CD14-positive monocyte (primary cell): ENCODE measurements at regions not wholly inside any gene's neighbourhood (a gene's known extent, or its start where the extent isn't known, plus 50 kb on each side); places are given as distances from the start of the nearest gene placed in this dataset.

Source experiments
- DNase-seq, 3 donors: peaks; one replicate each; pipeline ENCODE4 v3.0.0-alpha.2; 2011 to 2022
- H2AFZ ChIP-seq: 2 replicates; pipeline ENCODE4 v1.6.0; 2012; ENCODE audit warnings: mild to moderate bottlenecking, low read depth, low read length, inconsistent platforms; ENCODE audit not compliant: insufficient read depth, poor library complexity, severe bottlenecking
- H3K27ac ChIP-seq, 2 donors: 1 replicate in 1 of 2; 2 replicates in 1 of 2; pipeline ENCODE4 v1.5.1; 2012 to 2013; ENCODE audit warnings: low read length in 2 of 2, control low read depth in 1 of 2, inconsistent platforms in 1 of 2, low read depth in 1 of 2, mild to moderate bottlenecking in 1 of 2
- H3K27me3 ChIP-seq, 2 donors: one replicate each; pipeline versions ENCODE4 v1.6.0 to v1.6.1; 2011 to 2013; ENCODE audit warnings: low read length in 2 of 2; ENCODE audit not compliant: control insufficient read depth in 2 of 2, insufficient read depth in 2 of 2
- H3K36me3 ChIP-seq, 2 donors: replicated peaks in 1 of 2; 1 replicate in 1 of 2; 2 replicates in 1 of 2; pipeline versions ENCODE4 v1.5.1 to v1.6.1; 2012 to 2013; ENCODE audit warnings: low read length in 2 of 2, control low read depth in 1 of 2, inconsistent platforms in 1 of 2, mild to moderate bottlenecking in 1 of 2; ENCODE audit not compliant: insufficient read depth in 2 of 2, control insufficient read depth in 1 of 2
- H3K4me1 ChIP-seq, 2 donors: 1 replicate in 1 of 2; 2 replicates in 1 of 2; pipeline versions ENCODE4 v1.5.1 to v1.6.1; 2012 to 2013; ENCODE audit warnings: low read length in 2 of 2, control low read depth in 1 of 2, inconsistent platforms in 1 of 2, mild to moderate bottlenecking in 1 of 2, moderate library complexity in 1 of 2; ENCODE audit not compliant: insufficient read depth in 2 of 2, control insufficient read depth in 1 of 2
- H3K4me2 ChIP-seq: replicated peaks from 2 replicates; pipeline ENCODE3; 2012; ENCODE audit warnings: low read length, moderate library complexity, mild to moderate bottlenecking; ENCODE audit not compliant: poor library complexity, severe bottlenecking; ENCODE audit errors: extremely low read depth
- H3K4me3 ChIP-seq, 3 experiments: fragments of 200-600 bp in 1 of 3; sonication (generic) in 1 of 3; replicated peaks in 1 of 3; 1 replicate in 2 of 3; 2 replicates in 1 of 3; pipeline ENCODE4 v1.5.1; 2011 to 2013; ENCODE audit warnings: low read length in 3 of 3, mild to moderate bottlenecking in 3 of 3, control low read depth in 2 of 3, low read depth in 2 of 3, inconsistent platforms in 1 of 3, moderate library complexity in 1 of 3
- H3K79me2 ChIP-seq: 2 replicates; pipeline ENCODE4 v1.6.0; 2012; ENCODE audit warnings: mild to moderate bottlenecking, control low read depth, inconsistent platforms, low read length, moderate library complexity; ENCODE audit not compliant: insufficient read depth
- H3K9ac ChIP-seq: 2 replicates; pipeline ENCODE4 v1.6.0; 2017; ENCODE audit warnings: low read length, mild to moderate bottlenecking; ENCODE audit not compliant: insufficient read depth, poor library complexity, severe bottlenecking
- H3K9me3 ChIP-seq, 2 donors: replicated peaks in 1 of 2; 1 replicate in 1 of 2; 2 replicates in 1 of 2; pipeline versions ENCODE4 v1.5.1 to v1.6.1; 2012 to 2013; ENCODE audit warnings: low read length in 2 of 2, control low read depth in 1 of 2; ENCODE audit not compliant: control insufficient read depth in 1 of 2, insufficient read depth in 1 of 2
- H4K20me1 ChIP-seq: 2 replicates; pipeline ENCODE4 v1.6.0; 2012; ENCODE audit warnings: mild to moderate bottlenecking, low read length, control low read depth, moderate library complexity; ENCODE audit not compliant: insufficient read depth
- H3K27ac Mint-ChIP-seq, 7 donors: one replicate each; pipeline ENCODE4 v1.8.0; 2020; ENCODE audit warnings: mild to moderate bottlenecking in 7 of 7, mixed read lengths in 7 of 7, moderate library complexity in 6 of 7, inconsistent platforms in 2 of 7
- H3K27me3 Mint-ChIP-seq, 3 donors: one replicate each; pipeline ENCODE4 v1.8.0; 2021 to 2022; ENCODE audit warnings: low read depth in 3 of 3, mild to moderate bottlenecking in 3 of 3, mixed read lengths in 3 of 3, moderate library complexity in 3 of 3, inconsistent platforms in 1 of 3
- H3K36me3 Mint-ChIP-seq, 2 donors: one replicate each; pipeline ENCODE4 v1.8.0; 2020; ENCODE audit warnings: mixed read lengths in 2 of 2, inconsistent platforms in 1 of 2, mild to moderate bottlenecking in 1 of 2
- H3K4me1 Mint-ChIP-seq: one replicate; pipeline ENCODE4 v1.8.0; 2020; ENCODE audit warnings: mild to moderate bottlenecking, mixed read lengths
- H3K4me3 Mint-ChIP-seq, 2 donors: one replicate each; pipeline ENCODE4 v1.8.0; 2020; ENCODE audit warnings: mild to moderate bottlenecking in 2 of 2, mixed read lengths in 2 of 2, moderate library complexity in 1 of 2
- H3K9me3 Mint-ChIP-seq, 7 donors: one replicate each; pipeline ENCODE4 v1.8.0; 2020 to 2022; ENCODE audit warnings: mixed read lengths in 7 of 7, mild to moderate bottlenecking in 6 of 7, moderate library complexity in 6 of 7, inconsistent platforms in 2 of 7
- CTCF ChIP-seq: fragments of 200-600 bp; IDR thresholded peaks from one replicate; pipeline ENCODE4 v1.8.0; 2022; ENCODE audit warnings: antibody characterized with exemption, mild to moderate bottlenecking
- WGBS: methylation state at CpG from one replicate; pipeline ENCODE4 v1.1.5; 2013; ENCODE audit warnings: missing lambda C conversion rate; ENCODE audit not compliant: insufficient coverage; 5-methylcytosine and 5-hydroxymethylcytosine counted together
- intact Hi-C, 2 donors: fragments of 100-400 bp; cut with micrococcal nuclease; formaldehyde crosslinking; loops; one replicate each; pipeline versions ENCODE4 v1.15.0 to v1.15.1; 2023

GRCh38 chr1:147413110-147413605 is 128.1 kb upstream of the BCL9 start:
- WGBS = 100% methylated on average over 1 of the region's 4 CpGs
- Histone ChIP-seq H3K36me3 (no peaks in the 10 kb centered on the region), H3K4me2 (no peak overlapping the region), H2AFZ (no peak overlapping the region), H3K4me3 (no peak overlapping the region), H3K9ac (no peak overlapping the region), H3K27me3 (peaks cover 0 to 2% of the 10 kb centered on the region in 2 donors), H3K9me3 (no peaks in the 10 kb centered on the region), H3K27ac (no peak overlapping the region), H3K79me2 (no peaks in the 10 kb centered on the region), H4K20me1 (no peaks in the 10 kb centered on the region), H3K4me1 (no peaks in the 10 kb centered on the region)
- DNase-seq = no peak
- no peaks in the 10 kb centered on the region for H3K4me1 Mint-ChIP-seq
- TF ChIP-seq CTCF = no peak
- no peaks in the 10 kb centered on the region for H3K36me3 Mint-ChIP-seq
- no peak overlapping the region for H3K4me3 Mint-ChIP-seq
- peaks cover 0 to 10% (median 9%) of the 10 kb centered on the region in 3 donors for H3K27me3 Mint-ChIP-seq
- peaks cover 0 to 14% (median 4%) of the 10 kb centered on the region in 7 donors for H3K9me3 Mint-ChIP-seq
- no peak overlapping the region for H3K27ac Mint-ChIP-seq
- intact Hi-C loops = no loop called here

GRCh38 chr1:147414505-147415163 is 126.7 kb upstream of the BCL9 start:
- H3K27me3 Mint-ChIP-seq = peaks cover 0 to 9% (median 8%) of the 10 kb centered on the region in 3 donors
- no peak for DNase-seq
- Histone ChIP-seq H3K79me2 (no peaks in the 10 kb centered on the region), H2AFZ (no peak overlapping the region), H3K4me1 (no peaks in the 10 kb centered on the region), H3K9me3 (no peaks in the 10 kb centered on the region), H4K20me1 (no peaks in the 10 kb centered on the region), H3K27ac (no peak overlapping the region), H3K9ac (no peak overlapping the region), H3K4me2 (no peak overlapping the region), H3K27me3 (peaks cover 0 to 2% of the 10 kb centered on the region in 2 donors), H3K4me3 (no peak overlapping the region), H3K36me3 (no peaks in the 10 kb centered on the region)
- intact Hi-C loops = no loop called here
- H3K36me3 Mint-ChIP-seq = no peaks in the 10 kb centered on the region
- WGBS = 100% methylated on average over 1 of the region's 3 CpGs
- H3K27ac Mint-ChIP-seq = no peak overlapping the region
- H3K4me1 Mint-ChIP-seq = no peaks in the 10 kb centered on the region
- TF ChIP-seq CTCF = no peak
- no peak overlapping the region for H3K4me3 Mint-ChIP-seq
- H3K9me3 Mint-ChIP-seq = peaks cover 0 to 15% (median 3%) of the 10 kb centered on the region in 7 donors
